HG03280 (cell line): ENCODE measurements at regions not wholly inside any gene's neighbourhood (a gene's known extent, or its start where the extent isn't known, plus 50 kb on each side); places are given as distances from the start of the nearest gene placed in this dataset.

Experiments
- ATAC-seq: cut with Tn5 transposase; IDR thresholded peaks from one replicate; pipeline ENCODE4 v1.9.1; 2021; ENCODE audit warnings: mild to moderate bottlenecking, moderate library complexity; ENCODE audit not compliant: unreplicated experiment

- no peak for ATAC-seq
Measured at GRCh38 chr4:149136951-149137620, 678.6 kb downstream of the IQCM start.

GRCh38 chr4:149135062-149135461, 680.6 kb downstream of the IQCM start:
- no peak for ATAC-seq

- no peak for ATAC-seq
Measured at GRCh38 chr4:149121023-149121404, 678.8 kb upstream of the NR3C2 start.

DNA sequence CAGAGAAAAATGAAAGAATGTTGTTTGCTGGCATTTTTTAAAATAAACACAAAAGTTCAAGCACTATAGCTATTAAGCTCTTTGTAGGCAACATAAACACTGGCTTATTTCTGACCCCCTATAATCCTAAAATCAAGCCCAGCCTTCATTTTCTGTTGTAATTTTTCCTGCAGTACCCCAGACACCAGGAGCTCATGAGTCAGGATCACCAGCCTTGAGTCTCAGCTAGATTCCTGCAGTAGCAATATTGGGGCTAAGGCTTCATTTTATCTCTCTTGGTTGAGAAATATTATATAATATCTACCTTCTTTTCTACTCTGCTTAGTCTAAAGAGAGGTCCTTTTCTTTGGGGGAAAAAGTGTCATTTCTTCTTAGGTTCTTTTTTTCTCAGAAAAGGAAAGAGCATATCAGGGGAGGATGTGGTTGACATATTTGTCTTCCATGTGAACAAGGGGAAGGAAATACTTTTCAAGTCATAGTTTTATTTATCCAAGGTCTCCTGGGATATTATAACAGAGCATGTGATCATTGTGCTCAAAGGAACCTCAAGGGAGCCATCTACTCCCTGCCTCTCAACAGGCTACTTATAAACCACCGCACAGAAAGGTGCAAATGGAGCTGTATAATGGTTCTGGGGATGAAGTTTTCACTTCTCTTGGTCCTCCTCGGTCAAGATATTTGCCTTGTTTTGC, 678.3 kb upstream of the NR3C2 start:
- no peak for ATAC-seq

DNA sequence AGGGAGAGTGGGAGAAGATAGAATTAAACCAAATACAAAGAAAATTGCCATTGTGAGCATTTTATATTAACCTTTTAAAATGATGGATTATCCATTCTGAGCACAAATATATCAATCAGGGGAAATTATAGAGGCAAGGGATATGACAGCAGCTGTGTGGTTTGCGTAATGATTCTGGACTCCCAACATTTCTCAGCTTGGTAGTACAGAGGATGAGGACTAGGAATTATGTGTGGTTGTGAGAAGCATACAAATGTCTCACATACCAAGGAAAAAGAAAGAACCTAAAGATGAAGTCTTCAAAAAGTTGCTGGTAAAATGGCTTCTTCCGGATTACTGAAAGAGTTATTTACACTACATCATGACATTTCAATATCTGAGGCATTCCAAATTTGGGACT, 674.6 kb upstream of the NR3C2 start:
- ATAC-seq = no peak

- ATAC-seq = no peak
Measured at GRCh38 chr4:149113804-149114430, 671.7 kb upstream of the NR3C2 start.

DNA sequence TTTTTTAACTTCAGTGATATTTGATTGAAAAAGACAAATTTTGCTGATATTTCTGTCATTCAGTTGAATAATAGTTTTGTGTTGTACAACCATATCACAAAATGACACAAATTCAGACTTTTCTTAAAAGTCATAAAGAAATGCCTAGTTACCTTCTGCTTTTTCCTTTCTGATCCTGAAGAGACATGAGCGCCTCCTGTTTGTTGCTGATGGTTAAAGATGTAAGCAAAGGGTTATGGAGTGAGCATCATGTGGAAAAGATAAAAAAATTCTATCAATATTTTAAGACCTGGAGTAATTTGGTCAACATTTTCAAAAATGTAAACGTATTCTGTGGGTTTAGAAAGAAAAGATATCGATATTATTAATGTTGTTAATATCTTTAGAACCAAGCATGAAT, 669.9 kb upstream of the NR3C2 start:
- ATAC-seq = no peak

DNA sequence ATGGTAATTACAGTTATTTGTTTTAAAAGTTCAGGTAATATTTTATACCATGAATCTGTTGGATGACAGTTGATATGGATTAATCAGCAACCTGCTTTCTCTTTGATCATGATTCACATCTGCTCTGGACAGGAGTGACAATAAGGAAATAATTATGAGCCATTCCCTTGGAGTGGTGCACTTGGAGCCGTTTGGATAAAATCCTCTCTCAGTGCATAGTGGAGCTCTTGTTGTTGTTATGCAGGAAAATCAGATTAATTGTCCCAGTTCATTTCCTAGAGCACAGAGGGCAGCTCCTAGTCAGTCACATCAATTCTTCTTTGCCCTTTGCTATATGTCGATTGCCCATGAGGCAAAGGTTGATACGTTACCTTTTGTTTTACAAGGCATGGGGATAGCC, 668.3 kb upstream of the NR3C2 start:
- ATAC-seq = no peak

GRCh38 chr4:149108626-149109025, 666.4 kb upstream of the NR3C2 start:
- no peak for ATAC-seq

- ATAC-seq = no peak
Measured at GRCh38 chr4:149102765-149103164, 660.6 kb upstream of the NR3C2 start.

GRCh38 chr4:149101649-149102048, 659.4 kb upstream of the NR3C2 start:
- ATAC-seq = no peak

DNA sequence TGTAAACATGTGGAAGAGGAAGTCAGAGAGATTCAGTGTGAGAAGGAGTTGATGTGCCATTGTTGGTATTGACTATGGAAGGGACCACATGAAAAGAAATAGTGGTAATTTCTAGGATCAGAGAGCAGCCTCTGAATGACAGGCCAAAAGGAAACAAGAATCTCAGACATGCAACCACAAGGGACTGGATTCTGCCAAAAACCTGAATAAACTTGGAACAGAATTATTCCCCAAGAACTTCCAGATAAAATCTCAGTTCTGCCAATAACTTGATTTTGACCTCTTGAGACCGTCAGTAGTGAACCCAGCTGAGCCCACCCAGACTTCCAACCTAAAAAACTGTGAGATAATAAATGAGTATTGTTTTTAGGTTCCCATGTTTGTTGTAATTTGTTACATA, 653.6 kb upstream of the NR3C2 start:
- ATAC-seq = no peak

GRCh38 chr4:149095001-149095400, 652.8 kb upstream of the NR3C2 start:
- ATAC-seq = no peak

- ATAC-seq = no peak
Measured at GRCh38 chr4:149084144-149084543, 641.9 kb upstream of the NR3C2 start.

GRCh38 chr4:149077181-149077580, 635.0 kb upstream of the NR3C2 start:
- no peak for ATAC-seq

GRCh38 chr4:149076401-149076800, 634.2 kb upstream of the NR3C2 start:
- no peak for ATAC-seq

GRCh38 chr4:149072384-149072783, 630.2 kb upstream of the NR3C2 start:
- no peak for ATAC-seq

DNA sequence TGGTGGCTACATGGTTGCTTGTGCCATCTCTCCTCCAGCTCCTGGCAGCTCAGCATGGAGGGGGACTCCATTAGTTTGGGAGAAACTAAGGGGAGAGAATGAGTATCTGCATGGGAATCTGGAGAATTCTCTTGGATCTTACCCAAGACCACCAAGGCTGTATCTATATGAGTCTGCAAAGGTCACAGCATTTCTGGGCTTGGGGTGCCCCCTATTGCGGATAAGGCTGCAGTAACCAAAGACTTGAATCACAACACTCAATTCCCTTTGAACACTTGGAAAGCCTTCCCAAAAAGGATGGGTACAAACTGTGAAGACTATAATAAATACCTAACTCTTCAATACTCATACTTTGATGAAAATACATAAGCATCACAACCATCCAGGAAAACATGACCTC, 623.5 kb upstream of the NR3C2 start:
- ATAC-seq = no peak

DNA sequence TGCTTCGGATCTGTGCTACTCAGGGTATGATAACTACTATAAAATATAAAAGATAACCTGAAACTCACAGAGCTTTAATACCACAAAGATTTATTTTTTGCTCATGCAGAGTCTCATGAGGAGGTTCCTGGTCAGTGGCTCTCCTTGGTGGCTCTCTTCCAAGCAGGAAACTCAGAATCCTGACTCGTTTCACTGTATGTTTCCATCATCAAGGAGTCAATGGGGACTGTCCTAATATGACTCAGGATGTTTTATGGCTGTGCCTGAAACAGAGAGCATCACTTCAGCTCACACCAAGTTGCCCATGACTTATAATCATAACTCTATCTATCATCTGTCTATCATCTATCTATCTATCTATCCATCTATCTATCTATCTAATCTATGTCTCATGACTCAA, 620.8 kb upstream of the NR3C2 start:
- no peak for ATAC-seq

GRCh38 chr4:149057594-149057993, 615.4 kb upstream of the NR3C2 start:
- ATAC-seq = no peak

- ATAC-seq = no peak
Measured at GRCh38 chr4:149056615-149057014, 614.4 kb upstream of the NR3C2 start.

DNA sequence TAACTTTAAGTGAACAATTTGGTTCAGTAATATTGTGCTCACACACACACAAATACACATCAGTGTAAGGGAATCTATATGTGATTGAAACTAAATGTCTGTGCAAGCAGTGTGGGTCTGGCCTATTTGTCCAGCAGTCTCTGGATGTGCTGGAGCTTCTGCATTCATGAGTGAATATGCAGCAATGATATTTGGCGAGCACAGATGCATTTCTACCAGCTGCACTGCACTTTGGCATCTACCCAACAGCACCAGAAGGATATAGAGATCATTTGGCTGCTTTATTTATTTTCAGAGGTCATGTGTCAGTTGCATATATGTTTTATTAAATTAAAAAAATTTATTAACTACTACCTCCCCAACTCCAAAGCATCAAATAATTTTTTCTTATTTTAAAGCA, 613.4 kb upstream of the NR3C2 start:
- no peak for ATAC-seq
